ENCODE measurements at regions not wholly inside any gene's neighbourhood (a gene's known extent, or its start where the extent isn't known, plus 50 kb on each side); places are given as distances from the start of the nearest gene placed in this dataset.

- TF ChIP-seq CTCF (IDR thresholded peaks at IDR 0.05; ENCODE audit: insufficient read depth, low read length, poor library complexity, severe bottlenecking), result no peak
- no peak for TF ChIP-seq EZH2phosphoT487 (conservative IDR thresholded peaks at IDR 0.05; ENCODE audit: low read length)
Observed at GRCh38 chr18:55795101-55795669, 207.2 kb upstream of the TCF4 start.

Measured in SU-DHL-6 (cell line).